SK-N-SH treated with all-trans-retinoic acid at 6 μM for 48 hours (cell line): ENCODE measurements at regions not wholly inside any gene's neighbourhood (a gene's known extent, or its start where the extent isn't known, plus 50 kb on each side); places are given as distances from the start of the nearest gene placed in this dataset.

Experiments
- ATAC-seq: fragments of 200-7000 bp; cut with Tn5 transposase; 3 replicates; pipeline ENCODE4 v1.9.1; 2020; ENCODE audit warnings: mild to moderate bottlenecking, moderate library complexity
- ARNTL ChIP-seq: fragments of 450-650 bp; formaldehyde crosslinking; IDR thresholded peaks from 2 replicates; pipeline ENCODE4 v1.5.0; 2020; ENCODE audit warnings: low read depth, mild to moderate bottlenecking, moderate library complexity, borderline replicate concordance
- BACH2 ChIP-seq: fragments of 250-450 bp; sonication (Bioruptor Pico); IDR thresholded peaks from 2 replicates; pipeline ENCODE4 v1.9.0; 2021; ENCODE audit warnings: mild to moderate bottlenecking, borderline replicate concordance
- CSDC2 ChIP-seq: fragments of 250-450 bp; sonication (Bioruptor Pico); IDR thresholded peaks from 2 replicates; pipeline ENCODE4 v1.5.0; 2020; ENCODE audit warnings: mild to moderate bottlenecking, moderate library complexity
- CSRNP3 ChIP-seq: fragments of 250-450 bp; sonication (Bioruptor Pico); IDR thresholded peaks from 2 replicates; pipeline ENCODE4 v1.5.1; 2021; ENCODE audit warnings: mild to moderate bottlenecking, moderate library complexity
- ESRRG ChIP-seq: fragments of 250-450 bp; sonication (Bioruptor Pico); IDR thresholded peaks from 2 replicates; pipeline ENCODE4 v1.6.1; 2021; ENCODE audit warnings: mild to moderate bottlenecking
- GLIS3 ChIP-seq: fragments of 250-450 bp; sonication (Bioruptor Pico); IDR thresholded peaks from 2 replicates; pipeline ENCODE4 v1.5.0; 2020; ENCODE audit warnings: mild to moderate bottlenecking, moderate library complexity
- ISL1 ChIP-seq: fragments of 250-450 bp; sonication (Bioruptor Pico); IDR thresholded peaks from 2 replicates; pipeline ENCODE4 v2.1.2; 2022; ENCODE audit warnings: mild to moderate bottlenecking, moderate library complexity
- OSR1 ChIP-seq: fragments of 250-450 bp; sonication (Bioruptor Pico); IDR thresholded peaks from 2 replicates; pipeline ENCODE4 v1.8.0; 2022; ENCODE audit warnings: moderate library complexity, mild to moderate bottlenecking, inconsistent platforms
- PATZ1 ChIP-seq: fragments of 250-450 bp; sonication (Bioruptor Pico); IDR thresholded peaks from 2 replicates; pipeline ENCODE4 v1.8.0; 2020; ENCODE audit warnings: mild to moderate bottlenecking, moderate library complexity, borderline replicate concordance
- POU6F1 ChIP-seq: fragments of 250-450 bp; sonication (Bioruptor Pico); IDR thresholded peaks from 2 replicates; pipeline ENCODE4 v1.8.0; 2021; ENCODE audit warnings: low read depth, mild to moderate bottlenecking, moderate library complexity, borderline replicate concordance
- PPARA ChIP-seq: fragments of 250-450 bp; sonication (Bioruptor Pico); IDR thresholded peaks from 2 replicates; pipeline ENCODE4 v1.5.0; 2020; ENCODE audit warnings: mild to moderate bottlenecking, borderline replicate concordance
- RARB ChIP-seq: fragments of 250-450 bp; sonication (Bioruptor Pico); IDR thresholded peaks from 2 replicates; pipeline ENCODE4 v1.8.0; 2021; ENCODE audit warnings: mild to moderate bottlenecking, moderate library complexity
- SNAI2 ChIP-seq: fragments of 250-450 bp; sonication (Bioruptor Pico); IDR thresholded peaks from 2 replicates; pipeline ENCODE4 v1.5.0; 2020; ENCODE audit warnings: mild to moderate bottlenecking, moderate library complexity
- TOX ChIP-seq: fragments of 250-450 bp; sonication (Bioruptor Pico); IDR thresholded peaks from 2 replicates; pipeline ENCODE4 v1.8.0; 2021; ENCODE audit warnings: mild to moderate bottlenecking, moderate library complexity, borderline replicate concordance
- TSHZ2 ChIP-seq: fragments of 250-450 bp; sonication (Bioruptor Pico); IDR thresholded peaks from 2 replicates; pipeline ENCODE4 v1.5.0; 2020; ENCODE audit warnings: mild to moderate bottlenecking, moderate library complexity
- ZC3H10 ChIP-seq: fragments of 250-450 bp; sonication (Bioruptor Pico); IDR thresholded peaks from 2 replicates; pipeline ENCODE4 v1.5.1; 2021; ENCODE audit warnings: mild to moderate bottlenecking, moderate library complexity
- ZFP3 ChIP-seq: fragments of 250-450 bp; sonication (Bioruptor Pico); IDR thresholded peaks from 2 replicates; pipeline ENCODE4 v1.5.0; 2020; ENCODE audit warnings: mild to moderate bottlenecking, moderate library complexity
- ZFP30 ChIP-seq: fragments of 450-650 bp; formaldehyde crosslinking; IDR thresholded peaks from 2 replicates; pipeline ENCODE4 v1.5.0; 2022; ENCODE audit warnings: mild to moderate bottlenecking, moderate library complexity
- ZNF565 ChIP-seq: fragments of 450-650 bp; formaldehyde crosslinking; conservative IDR thresholded peaks from 2 replicates; pipeline ENCODE4 v1.5.0; 2020; ENCODE audit warnings: low read depth, mild to moderate bottlenecking, moderate library complexity
- ZNF70 ChIP-seq: fragments of 450-650 bp; formaldehyde crosslinking; IDR thresholded peaks from 2 replicates; pipeline ENCODE4 v1.5.0; 2020; ENCODE audit warnings: mild to moderate bottlenecking, moderate library complexity
- ZNF8 ChIP-seq: fragments of 450-650 bp; formaldehyde crosslinking; IDR thresholded peaks from 2 replicates; pipeline ENCODE4 v1.5.0; 2020; ENCODE audit warnings: mild to moderate bottlenecking, moderate library complexity
- TF ChIP-seq, protein P1 (sequence below): fragments of 250-450 bp; sonication (Bioruptor Pico); IDR thresholded peaks from 2 replicates; pipeline ENCODE4 v1.5.1; 2020; ENCODE audit warnings: low read depth, mild to moderate bottlenecking, moderate library complexity

DNA sequence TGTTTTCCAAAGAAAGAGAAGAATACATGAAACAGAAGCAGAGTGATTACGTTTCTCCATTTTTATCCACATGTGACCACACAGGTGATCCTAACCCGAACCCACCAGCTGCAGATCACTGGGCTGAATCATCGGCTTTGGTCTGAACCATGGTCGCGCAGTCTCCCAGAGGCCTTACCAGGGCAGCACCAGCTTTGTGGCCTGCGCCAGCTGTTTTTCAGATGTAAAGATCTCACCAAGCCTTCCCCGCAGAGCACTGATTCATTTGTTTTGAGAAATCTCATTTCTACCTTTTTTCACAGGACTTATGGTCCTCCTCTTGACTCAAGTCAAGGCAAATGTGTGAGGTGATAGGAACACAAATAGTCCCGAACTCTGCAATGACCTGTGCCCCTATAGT lies 207.0 kb upstream of the PPP2R2D start:
- TF ChIP-seq GLIS3, result no peak
- TF ChIP-seq ZNF8, result no peak
- no peak for TF ChIP-seq BACH2 (CRISPR knock-in tag)
- no peak for TF ChIP-seq CSRNP3 (CRISPR knock-in tag)
- TF ChIP-seq ZFP30, result no peak
- no peak for TF ChIP-seq RARB (CRISPR knock-in tag)
- no peak for TF ChIP-seq ZFP3 (CRISPR knock-in tag)
- no peak for TF ChIP-seq OSR1 (CRISPR knock-in tag)
- no peak for TF ChIP-seq ZNF70
- no peak for TF ChIP-seq ESRRG (CRISPR knock-in tag)
- TF ChIP-seq POU6F1 (CRISPR knock-in tag), result no peak
- ATAC-seq, result no peak

- ATAC-seq, result no peak
- TF ChIP-seq SNAI2 (no peak), CSRNP3 (CRISPR knock-in tag) (no peak), ZFP3 (CRISPR knock-in tag) (no peak), PPARA (CRISPR knock-in tag) (no peak), CSDC2 (no peak), ISL1 (CRISPR knock-in tag) (no peak), TOX (CRISPR knock-in tag) (no peak), ZC3H10 (CRISPR knock-in tag) (no peak), ZNF565 (CRISPR knock-in tag) (no peak), RARB (CRISPR knock-in tag) (no peak), PATZ1 (CRISPR knock-in tag) (no peak), BACH2 (CRISPR knock-in tag) (no peak), OSR1 (CRISPR knock-in tag) (no peak)
- TF ChIP-seq, protein P1, sequence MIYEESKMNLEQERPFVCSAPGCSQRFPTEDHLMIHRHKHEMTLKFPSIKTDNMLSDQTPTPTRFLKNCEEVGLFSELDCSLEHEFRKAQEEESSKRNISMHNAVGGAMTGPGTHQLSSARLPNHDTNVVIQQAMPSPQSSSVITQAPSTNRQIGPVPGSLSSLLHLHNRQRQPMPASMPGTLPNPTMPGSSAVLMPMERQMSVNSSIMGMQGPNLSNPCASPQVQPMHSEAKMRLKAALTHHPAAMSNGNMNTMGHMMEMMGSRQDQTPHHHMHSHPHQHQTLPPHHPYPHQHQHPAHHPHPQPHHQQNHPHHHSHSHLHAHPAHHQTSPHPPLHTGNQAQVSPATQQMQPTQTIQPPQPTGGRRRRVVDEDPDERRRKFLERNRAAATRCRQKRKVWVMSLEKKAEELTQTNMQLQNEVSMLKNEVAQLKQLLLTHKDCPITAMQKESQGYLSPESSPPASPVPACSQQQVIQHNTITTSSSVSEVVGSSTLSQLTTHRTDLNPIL (CRISPR knock-in tag), result no peak
Observed at GRCh38 chr10:131694168-131694780, 206.5 kb upstream of the PPP2R2D start.

- TF ChIP-seq POU6F1 (CRISPR knock-in tag) (no peak), RARB (CRISPR knock-in tag) (no peak), ZFP30 (no peak), CSRNP3 (CRISPR knock-in tag) (no peak), ESRRG (CRISPR knock-in tag) (no peak), PPARA (CRISPR knock-in tag) (no peak), ZNF565 (CRISPR knock-in tag) (no peak), ISL1 (CRISPR knock-in tag) (no peak), ZNF70 (no peak), BACH2 (CRISPR knock-in tag) (no peak), ARNTL (no peak), TSHZ2 (no peak)
- TF ChIP-seq, all 23 proteins: peak for 0
- ATAC-seq, result no peak
Observed at GRCh38 chr10:131694781-131695495, 205.9 kb upstream of the PPP2R2D start.
